IPS DF 4.7 (cell line): ENCODE measurements at regions not wholly inside any gene's neighbourhood (a gene's known extent, or its start where the extent isn't known, plus 50 kb on each side); places are given as distances from the start of the nearest gene placed in this dataset.
"Not testable (repeated sequence)": the region's sequence is repeated elsewhere in the genome, so short reads cannot be mapped to it uniquely, and the experiment has no call there.

Source experiments
- DNase-seq: peaks from one replicate; pipeline ENCODE4 v3.0.0-alpha.2; 2013; ENCODE audit warnings: low spot score; ENCODE audit errors: extremely low read depth

DNA sequence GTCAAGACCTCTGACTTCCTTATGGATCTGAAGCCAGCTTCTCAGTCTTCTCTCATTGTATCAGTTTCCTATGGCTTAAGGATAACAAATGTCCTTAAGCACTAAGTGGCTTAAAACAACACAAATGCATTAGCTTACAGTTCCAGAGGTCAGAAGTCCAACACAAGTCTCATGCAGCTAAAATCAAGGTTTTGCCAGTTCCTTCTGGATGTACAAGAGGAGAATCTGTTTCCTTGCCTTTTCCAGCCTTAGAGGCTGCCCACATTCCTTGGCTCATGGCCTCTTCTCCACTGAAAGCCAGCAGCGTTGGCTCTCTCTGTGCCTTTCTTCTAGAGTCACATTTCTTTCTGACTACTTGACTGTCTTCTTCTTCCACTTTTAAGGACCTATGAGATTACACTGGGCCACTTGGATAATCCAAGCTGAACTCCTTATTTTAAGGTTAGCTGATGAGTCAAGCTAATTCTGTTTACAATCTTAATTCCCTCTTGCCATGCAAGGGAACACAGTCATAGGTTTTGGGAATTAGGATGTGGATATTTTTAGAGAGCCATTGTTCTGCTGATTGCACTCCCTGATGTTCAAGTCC is 179.0 kb downstream of the BCAS1 start:
- DNase-seq = no peak

DNA sequence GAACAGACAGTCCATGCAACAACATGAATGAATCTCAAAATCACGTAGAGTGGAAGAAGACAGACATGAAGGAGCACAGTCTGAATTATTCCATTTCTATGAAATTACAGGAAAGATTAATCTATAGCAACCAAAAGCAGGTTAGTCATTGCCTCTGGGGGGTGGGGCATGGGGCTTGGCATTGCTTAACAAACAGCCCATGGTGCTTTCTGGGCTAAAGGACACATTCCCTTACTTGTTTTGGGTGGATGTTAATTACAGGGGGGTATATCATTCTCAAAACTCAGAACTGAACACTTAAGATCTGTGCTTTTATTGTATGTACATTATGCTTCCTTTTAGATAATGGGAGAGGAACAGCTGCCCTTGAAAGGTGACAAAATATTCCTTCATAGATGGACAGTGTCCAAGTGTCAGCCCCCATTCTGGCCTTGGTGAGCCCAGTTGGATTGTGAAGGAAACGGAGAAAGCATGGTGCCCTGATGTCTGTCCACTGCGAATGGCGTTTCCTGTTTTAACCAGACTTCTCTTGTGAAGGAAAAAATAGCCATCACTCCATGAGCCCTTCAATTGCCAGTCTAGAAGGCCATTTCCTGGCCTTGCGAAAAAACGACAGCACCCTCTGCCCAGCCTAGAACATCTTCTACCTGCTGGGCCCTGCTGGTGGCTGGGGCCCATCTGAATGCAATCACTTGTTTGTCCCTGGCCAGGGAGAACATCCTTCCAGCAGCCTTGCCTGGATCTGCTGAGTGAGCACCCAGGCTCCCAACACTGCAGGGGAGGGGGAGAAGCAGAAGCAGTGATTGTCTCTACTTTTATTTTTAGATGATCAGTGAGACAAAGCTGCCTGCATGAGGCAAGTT is 179.7 kb downstream of the BCAS1 start:
- no peak for DNase-seq

DNA sequence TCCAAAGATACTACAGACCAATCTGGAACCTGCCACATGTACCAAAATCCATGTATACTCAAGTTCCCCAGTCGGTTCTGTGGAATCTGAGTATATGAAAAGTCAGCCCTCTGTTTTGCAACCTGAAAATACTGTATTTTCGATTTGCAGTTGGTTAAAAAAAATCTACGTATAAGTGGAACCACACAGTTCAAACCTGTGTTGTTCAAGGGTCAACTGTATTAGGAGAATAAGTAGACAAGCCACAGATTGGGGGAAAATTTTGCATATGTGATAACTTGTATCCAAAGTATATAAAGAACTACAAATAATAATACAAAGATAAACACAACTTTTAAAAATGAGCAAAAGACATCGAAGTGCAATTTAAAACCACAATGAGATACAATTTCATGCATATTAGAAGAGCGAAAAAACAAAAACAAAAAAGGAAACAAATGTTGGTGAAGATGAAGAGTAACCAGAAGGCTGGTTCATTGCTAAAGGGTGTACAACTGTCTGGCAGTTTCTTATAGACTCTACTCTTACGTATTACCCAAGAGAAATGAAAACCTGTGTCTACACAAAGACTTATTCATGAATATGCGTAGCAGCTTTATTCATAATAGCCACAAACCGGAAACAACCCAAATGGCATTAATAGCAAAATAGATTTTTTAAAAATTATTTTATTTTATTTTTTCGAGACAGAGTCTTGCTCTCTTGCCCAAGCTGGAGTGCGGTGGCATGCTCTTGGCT is 180.8 kb downstream of the BCAS1 start:
- DNase-seq = no peak

DNA sequence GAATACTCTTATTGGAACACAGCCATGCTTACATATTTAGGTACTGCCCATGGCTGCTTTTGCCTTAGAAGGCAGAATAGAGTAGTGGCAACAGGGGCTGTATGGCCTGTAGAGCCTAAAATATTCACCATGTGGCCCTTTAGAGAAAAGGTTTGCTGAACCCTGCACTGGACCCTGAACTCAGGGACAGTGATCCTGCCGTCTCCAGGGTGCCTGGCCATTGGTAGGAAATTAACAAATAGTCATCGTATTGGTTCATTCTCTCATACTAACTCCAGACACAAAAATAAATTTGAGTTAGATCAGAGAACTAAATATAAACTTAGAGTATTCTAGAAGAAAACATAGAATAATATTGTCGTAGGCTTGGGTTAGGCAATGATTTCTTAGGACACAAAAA is 181.4 kb downstream of the BCAS1 start:
- no peak for DNase-seq

DNA sequence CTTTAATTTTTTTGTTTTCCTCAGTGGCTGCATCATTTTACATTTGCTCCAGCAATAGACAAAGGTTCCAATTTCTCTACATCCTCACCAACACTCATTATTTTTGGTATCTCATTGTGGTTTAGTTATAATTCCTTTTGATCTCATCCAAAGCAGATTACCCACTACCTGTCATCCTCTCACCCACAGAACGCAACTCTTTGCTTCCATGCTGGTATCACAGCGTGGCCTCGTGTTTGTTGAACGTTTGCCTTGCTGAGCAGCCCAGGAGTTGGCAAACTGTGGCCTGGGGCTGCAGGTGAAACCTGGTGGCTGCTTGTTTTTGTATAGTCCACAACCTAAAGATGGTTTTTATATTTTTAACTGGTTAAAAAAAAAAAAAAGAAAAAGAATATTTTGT is 181.9 kb downstream of the BCAS1 start:
- DNase-seq = no peak

DNA sequence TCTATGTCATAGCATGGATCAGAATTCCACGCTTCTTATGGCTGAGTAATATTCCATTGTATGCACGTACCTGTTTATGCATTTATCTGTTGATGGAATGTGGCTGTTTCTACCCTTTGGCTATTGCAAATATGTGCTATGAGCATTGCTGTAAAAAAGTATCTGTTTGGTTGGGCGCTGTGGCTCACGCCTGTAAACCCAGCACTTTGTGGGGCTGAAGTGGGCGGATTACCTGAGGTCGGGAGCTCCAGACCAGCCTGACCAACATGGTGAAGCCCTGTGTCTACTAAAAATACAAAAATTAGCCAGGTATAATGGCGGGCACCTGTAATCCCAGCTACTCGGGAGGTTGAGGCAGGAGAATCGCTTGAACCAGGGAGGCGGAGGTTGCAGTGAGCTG is 182.4 kb downstream of the BCAS1 start:
- DNase-seq = no peak

DNA sequence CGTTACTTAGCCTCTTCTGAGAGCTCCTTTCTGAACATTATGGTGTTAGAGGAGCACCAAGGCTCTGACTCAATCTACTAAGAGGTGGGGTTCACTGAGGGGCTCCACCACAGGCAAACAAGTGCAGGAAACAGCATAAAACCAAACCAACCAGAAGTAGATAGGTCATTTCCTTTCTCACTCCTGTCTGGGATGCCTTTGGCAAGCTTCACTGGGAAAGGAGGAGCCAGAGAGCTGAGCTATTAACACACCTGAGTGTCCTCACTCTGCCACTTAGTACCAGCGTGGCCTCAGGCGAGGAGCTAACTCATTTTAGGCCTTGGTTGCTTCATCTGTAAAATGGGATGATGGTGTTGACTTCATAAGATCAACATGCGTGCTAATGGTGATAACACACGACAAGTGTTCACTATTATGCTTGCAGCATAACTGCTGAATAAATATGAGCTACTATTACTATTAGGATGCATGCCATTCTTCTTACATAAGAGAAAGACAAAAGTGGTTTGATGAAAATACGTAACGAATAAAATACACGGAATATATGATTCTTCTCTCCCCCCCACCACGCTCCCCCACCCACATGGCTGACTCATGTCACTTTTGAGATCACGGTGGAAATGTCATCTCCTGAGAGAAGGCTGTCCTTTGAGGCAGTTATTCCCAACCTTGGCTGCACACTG is 185.4 kb downstream of the BCAS1 start:
- DNase-seq = no peak

DNA sequence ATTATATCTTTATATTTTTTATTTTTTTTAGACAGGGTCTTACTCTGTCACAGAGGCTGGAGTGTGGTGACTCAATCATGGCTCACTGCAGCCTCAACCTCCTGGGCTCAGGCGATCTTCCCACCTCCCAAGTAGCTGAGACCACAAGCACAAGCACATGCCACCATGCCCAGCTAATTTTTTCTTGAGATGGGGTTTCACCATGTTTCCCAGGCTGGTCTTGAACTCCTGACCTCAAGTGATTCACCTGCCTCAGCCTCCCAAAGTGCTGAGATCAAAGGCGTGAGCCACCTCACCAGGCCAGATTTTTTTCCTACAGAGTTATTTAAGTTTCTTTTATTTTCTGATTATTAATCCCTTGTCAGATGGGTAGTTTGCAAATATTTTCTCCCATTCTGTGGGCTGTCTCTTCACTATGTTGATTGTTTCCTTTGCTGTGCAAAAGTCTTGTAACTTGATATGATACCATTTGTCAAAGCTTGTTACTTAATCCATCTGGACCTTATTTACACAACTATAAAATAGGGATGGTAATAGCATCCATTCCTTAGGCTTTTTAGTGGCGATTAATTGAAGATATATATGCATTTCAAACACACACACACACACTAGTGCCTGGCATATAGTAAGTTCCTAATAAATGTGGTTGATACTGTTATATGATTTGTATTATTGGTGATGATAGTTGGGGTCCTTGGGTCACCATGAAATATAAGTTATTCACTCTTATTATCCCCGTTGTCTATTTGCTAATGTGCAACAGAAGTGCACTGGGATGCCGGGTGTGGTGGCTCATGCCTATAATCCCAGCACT is 187.1 kb downstream of the BCAS1 start:
- no peak for DNase-seq

DNA sequence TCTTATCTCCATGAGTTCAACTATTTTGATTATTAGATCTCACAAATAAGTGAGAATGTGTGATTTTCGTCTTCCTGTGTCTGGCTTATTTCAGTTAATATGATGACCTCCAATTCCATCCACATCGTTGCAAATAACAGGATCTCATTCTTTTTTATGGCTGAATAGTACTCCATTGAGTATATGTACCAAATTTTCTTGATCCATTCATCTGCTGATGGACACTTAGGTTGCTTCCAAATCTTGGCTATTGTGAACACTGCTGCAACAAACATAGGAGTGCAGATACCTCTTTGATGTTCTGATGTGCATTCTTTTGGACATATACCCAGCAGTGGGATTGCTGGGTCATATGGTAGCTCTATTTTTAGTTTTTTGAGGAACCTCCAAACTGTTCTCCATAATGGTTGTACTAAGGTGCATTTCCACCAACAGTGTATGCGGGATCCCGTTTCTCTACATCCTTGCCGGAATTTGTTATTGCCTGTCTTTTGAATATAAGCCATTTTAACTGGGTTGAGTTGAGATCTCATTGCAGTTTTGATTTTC is 187.9 kb downstream of the BCAS1 start:
- DNase-seq = not testable (repeated sequence)

DNA sequence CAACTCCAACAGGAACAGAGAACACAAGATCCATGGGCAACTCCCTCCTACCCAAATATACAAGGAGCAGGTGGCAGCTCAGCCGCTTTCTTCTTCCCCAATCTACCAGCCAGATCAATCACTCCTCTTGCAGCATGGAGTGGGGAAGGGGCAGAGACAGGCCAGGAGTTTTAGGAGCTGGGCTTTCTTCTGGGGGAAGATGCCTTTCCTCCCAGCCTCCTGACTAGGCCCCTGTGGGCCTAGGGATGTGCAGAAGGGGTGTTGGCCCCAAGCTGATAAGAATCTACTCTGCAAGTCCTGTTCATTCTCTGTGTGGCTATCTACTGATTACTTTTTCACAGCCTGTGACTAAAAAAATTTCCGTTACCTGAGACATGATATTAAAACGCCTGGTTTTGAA is 189.0 kb downstream of the BCAS1 start:
- DNase-seq = no peak

DNA sequence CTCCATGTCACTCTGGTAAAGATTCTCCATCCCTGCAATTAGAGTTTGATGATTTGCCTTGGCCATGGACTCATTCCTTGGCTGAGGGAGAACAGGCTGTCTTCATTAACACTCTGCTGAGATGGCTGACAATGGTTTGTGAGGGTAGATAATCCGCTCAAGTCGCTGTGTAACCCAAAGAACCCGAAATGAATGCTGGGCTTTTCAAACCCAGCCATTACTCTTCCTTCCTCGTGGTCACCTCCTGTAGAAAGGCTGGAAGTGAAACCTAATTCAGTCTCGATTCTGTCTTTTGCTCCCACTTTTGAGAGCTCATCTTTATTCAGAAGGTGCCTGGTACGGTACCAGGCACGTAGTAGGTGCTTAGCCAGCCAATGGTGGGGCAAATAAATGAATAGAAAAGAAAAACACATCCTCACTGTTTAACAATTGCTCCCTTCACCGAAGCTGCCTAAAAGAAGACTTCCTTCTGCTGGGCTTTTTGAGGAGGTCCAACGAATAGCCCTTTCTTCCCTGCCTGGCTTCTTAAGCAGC is 190.2 kb downstream of the BCAS1 start:
- DNase-seq = no peak

DNA sequence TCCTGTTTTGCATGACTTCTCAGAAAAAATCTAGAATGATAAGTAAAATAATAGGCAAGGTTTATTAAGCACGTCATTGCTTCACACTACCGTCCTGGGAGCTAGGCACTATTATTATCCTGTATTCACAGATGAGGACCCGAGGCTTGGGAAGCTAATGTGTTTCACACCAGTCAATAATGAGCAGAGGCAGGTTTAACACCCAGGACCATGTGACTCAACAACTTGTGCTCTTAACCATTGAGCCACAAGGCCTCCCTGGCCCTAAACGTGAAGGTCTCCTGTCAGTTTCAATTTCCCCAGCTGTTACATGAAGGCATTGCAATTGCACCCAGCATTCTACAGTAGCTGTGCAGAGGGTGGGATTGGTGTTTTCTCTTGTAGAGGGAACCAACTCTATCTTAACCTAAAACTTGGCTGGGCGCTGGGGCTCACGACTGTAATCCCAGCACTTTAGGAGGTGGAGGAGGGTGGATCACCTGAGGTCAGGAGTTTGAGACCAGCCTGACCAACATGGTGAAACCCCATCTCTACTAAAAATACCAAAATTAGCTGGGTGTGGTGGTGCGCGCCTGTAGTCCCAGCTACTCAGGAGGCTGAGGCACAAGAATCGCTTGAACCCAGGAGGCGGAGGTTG is 191.2 kb downstream of the BCAS1 start:
- DNase-seq = no peak

DNA sequence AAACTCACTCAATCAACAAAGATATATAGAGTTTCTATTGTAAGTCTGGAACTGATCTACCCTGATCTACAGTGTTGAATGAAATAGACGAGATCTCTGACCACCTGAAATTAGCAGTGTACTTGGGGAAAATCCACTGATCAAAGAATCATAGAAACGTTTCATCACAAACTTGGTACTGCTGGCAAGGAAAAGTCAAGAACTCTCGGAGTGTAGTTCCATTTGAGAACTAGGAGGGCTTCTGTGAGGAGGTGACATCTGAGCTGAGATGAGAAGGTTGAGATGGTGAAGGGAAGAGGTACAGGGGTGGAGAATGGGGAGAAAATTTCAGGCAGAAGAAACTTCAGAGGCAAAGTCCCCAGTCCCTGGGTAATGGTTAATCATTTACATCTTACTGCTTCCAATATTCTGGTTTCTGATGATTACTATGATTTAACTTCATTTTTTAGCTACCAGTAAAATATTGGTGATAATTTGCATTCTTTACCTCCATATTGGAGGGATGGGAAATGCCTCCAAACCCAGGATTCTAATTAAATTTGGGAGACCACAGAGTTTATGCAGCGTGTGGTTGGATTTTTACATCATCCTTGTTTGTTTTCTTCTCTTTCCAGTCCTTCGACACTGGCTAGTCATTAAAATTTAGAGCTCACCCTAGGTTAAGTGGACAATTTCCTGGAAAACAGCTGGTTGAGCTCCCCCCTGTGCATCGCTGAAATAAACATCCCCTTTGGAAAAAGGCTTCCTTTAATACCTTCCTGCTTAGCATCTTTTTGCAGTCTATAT is 191.9 kb downstream of the BCAS1 start:
- no peak for DNase-seq

DNA sequence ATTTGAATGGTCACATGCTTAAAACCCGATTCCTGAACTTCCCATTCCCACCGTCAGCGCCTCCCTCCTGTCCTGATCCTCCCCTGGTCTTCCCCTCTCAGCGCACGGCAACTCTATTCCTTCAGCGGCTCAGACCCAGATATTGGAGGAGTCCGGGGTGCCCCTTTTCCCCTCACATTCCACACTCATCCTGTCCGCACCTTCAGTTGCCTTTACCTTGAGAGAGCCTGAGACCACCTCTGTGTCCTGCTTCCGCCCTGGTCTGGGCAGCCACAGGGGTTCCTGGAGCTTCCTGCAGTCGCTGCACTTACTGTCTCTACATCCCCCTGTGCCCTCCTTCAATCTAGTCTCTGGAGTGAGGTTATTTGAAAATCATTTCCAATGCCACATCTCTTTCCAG is 193.4 kb downstream of the BCAS1 start:
- DNase-seq = no peak

DNA sequence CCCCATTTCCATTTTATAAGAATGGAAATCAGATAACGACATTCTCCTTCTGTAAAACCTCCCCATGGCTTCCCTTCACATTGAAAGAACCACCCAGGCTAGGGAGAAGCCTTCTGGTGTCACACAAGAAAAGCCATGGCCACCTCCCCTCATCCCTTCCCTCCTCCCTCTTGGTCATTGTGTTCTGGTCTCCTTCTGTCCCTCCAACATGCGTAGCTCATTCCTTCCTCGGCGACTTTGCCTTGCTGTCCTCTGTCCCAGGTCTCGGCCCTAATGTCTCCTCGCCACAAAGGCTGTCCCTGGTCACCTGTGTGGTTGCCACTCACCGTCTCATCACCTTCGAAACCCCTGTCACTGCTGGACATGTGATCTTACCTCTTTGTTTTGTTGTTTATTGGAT is 193.9 kb downstream of the BCAS1 start:
- no peak for DNase-seq

DNA sequence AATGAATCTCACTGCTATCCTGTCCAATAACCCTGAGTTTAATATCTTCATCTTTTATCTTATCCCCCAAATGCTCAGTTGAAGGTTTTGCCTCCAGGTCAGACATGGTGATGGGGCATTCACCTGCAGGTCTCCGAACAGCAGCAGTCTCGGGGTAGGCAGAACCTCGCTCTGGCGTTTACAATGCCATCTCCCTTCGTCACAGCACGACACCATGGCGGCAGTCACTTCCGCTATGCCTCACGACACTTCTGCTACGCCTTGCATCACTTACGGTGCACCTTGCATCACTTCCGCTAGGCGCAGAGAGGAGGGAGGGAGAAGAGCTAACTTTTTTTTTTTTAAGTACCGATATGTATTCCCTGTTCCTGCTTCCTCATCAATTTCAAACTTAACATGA is 194.9 kb downstream of the BCAS1 start:
- DNase-seq = no peak

DNA sequence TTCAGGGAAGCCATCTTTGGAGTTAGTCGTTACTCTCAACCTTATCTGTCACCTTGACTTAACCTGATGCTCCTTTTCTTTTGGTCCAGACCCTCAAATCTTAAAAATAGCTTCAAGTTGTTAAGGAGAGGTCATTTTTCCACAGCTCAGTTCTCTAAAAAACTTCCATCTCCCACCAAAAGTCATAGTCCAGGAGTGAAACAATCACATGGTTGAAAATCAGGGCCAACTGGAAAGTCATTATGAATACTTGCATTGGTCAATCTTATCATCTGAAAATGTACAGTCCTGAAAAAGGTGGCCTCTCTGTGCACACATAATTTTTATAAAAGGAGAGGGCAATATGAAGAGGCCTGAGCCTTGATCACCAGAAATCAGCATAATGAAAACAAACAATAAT is 195.7 kb downstream of the BCAS1 start:
- DNase-seq = no peak

DNA sequence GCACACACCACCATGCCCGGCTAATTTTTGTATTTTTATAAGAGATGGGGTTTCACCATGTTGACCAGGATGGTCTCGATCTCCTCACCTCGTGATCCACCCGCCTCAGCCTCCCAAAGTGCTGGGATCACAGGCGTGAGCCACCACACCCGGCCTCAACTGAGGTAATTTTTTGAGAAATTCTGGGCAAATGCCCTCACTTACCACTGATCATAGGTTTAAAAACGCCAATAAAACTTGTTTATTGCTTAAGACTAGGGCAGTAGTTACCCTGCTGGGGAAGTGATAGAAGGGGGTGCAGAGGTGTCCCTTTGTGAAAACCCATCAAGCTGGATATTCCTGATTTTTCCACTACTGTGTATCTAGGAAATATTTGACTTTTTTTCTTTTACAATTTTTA is 196.3 kb downstream of the BCAS1 start:
- DNase-seq = no peak

DNA sequence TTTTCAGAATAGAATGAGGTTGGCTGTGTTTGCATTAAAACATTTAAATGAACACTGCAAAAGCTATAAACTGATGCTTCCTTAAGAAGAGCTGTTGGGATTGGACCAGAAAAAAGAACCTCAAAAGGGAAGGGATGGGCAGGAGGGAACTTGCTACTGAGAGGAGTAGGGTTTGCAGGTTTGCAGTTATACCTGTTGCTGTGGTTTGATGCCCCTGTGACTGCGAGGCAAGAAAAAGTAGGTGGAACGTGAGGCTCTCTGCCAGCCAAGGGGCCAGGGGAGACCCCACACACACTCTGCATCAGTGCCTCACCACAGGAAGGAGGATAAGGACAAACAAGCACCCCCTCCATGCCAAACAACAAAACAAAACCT is 197.2 kb downstream of the BCAS1 start:
- no peak for DNase-seq
